HG02678 (cell line): ENCODE measurements at regions not wholly inside any gene's neighbourhood (a gene's known extent, or its start where the extent isn't known, plus 50 kb on each side); places are given as distances from the start of the nearest gene placed in this dataset.

Source experiments
- ATAC-seq: cut with Tn5 transposase; IDR thresholded peaks from one replicate; pipeline ENCODE4 v1.9.1; 2021; ENCODE audit warnings: mild to moderate bottlenecking, moderate library complexity; ENCODE audit not compliant: unreplicated experiment

GRCh38 chr16:80198311-80199299, 342.2 kb upstream of the DYNLRB2 start:
- no peak for ATAC-seq

- ATAC-seq, result no peak
These were observed 343.0 kb upstream of the DYNLRB2 start for GRCh38 chr16:80197741-80198201.

DNA sequence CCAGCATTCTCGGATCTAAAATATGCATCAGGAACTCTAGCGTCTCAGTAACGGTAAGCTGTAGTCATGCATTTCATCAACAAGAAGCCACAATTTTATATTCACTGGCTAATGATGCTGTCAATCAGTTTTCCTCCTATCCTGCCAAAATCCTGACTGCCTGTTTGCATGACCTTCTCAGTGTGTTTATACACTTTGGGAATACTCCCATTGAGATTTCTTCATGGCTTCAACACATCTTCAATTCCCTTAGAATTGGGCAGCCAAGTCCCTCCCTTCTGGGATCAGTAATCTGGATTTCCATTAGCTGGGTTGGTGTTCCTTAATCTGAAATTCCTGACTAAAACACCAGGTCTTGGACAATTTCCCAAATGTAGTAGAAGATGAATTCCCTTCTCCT, 348.9 kb upstream of the DYNLRB2 start:
- ATAC-seq, result no peak

DNA sequence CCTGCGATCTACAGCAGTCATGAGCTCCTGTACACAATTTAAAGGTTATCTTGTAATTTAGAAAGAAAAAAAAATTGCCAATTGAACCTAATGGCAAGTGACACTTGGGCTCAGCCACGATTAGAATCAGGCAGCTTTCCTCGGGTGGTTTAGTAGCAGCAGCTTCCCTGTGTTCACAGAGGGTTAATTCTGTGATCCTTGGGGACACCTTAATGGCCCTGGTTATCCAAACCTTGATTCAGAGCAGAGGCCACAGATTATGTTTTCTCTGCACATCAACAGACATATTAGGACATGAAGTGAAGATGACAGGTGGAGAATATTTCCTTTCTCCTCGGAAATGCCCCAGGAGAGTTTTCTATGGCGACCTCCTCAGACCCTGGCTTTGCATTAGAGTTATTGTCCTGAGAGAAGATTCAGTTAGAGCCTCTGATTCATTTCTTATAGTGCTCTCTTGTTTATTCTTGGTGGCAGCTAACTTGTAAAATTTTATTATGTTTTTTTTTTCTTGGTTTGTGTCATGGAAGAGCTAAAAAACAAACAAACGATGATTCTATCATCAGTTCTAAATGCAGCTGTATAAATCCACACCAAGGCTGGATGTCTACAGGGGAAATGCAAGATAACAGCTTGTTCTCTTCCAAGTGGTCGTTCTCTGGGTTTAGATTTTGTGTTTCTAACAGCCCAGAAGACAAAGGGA, 351.2 kb upstream of the DYNLRB2 start:
- no peak for ATAC-seq

DNA sequence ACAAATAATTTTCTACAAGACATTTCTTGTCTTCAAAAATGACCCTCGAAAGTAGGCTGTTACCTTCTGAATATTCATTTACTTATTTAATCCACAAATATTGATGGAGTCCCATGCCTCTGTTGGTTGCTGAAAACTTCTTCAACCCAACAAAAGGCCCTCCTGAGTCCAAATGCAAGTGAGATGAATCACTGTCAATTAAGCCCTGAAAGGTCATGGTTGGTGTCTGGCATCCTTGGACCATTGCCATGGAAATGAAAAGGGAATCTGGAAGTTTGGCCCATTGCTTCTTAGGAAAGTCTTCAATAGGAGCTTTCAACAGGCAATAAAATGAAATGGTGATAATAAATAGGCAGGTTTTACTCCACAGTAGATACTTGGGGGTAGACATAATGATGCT, 364.7 kb upstream of the DYNLRB2 start:
- no peak for ATAC-seq

- ATAC-seq, result no peak
These were observed 365.8 kb upstream of the DYNLRB2 start for GRCh38 chr16:80175011-80175410.

DNA sequence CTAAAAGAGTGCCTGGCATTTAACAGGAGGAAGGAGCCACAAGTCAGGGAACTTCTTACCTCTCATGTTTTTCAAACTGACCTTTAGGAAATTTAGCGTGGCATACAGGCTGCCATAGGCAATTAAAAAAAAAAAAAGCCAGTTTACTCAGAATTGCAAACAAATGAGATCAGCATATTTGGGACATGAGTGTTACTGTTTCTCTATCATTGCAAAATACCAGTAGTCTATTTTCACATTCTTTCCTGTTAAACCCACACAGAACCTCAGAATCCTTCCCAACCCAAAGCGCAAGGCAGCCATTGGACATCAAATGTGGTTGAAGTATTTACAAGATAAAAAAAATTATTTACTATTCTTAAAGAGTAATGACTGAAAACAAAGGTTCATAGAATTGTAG, 366.4 kb upstream of the DYNLRB2 start:
- ATAC-seq, result no peak

DNA sequence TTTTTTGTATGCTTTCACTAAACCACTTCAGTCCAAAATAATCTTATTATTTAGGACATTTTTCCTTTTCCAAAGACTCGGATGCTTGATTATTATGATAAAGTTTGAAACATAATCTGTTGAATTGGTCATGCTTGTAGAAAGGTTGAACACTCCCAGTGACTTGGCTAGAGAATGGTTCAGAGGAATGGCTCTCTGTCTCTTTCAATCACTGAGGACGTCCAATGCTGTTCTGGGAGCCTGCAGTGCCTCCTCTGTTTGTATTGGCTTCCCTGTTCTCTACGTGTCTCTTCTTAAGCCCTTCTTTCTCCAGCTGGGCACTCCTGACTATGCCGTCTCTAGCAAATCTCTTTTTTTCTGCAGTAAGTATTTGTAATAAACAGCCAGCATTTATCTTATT, 369.0 kb upstream of the DYNLRB2 start:
- ATAC-seq, result no peak

DNA sequence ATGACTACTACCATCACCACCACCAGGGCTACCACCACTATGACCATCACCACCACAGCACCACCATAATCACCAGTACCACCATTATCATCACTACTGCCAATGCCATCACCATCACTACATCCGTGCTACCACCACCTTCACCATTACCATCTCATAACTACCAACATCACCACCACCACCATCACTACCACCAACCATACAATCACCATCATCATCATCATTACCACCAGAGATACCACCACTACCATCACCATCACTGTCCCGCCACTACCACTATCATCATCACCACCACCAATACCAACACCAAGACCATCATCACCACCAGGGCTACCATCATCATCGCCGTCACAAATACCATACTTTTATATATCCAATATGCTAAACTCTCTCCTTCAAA, 369.6 kb upstream of the DYNLRB2 start:
- no peak for ATAC-seq

- ATAC-seq, result no peak
These were observed 373.0 kb upstream of the DYNLRB2 start for GRCh38 chr16:80167657-80168390.

- ATAC-seq, result no peak
These were observed 374.7 kb upstream of the DYNLRB2 start for GRCh38 chr16:80166082-80166481.

- no peak for ATAC-seq
These were observed 375.7 kb upstream of the DYNLRB2 start for GRCh38 chr16:80164966-80165550.

GRCh38 chr16:80163339-80163738, 377.5 kb upstream of the DYNLRB2 start:
- ATAC-seq, result no peak

DNA sequence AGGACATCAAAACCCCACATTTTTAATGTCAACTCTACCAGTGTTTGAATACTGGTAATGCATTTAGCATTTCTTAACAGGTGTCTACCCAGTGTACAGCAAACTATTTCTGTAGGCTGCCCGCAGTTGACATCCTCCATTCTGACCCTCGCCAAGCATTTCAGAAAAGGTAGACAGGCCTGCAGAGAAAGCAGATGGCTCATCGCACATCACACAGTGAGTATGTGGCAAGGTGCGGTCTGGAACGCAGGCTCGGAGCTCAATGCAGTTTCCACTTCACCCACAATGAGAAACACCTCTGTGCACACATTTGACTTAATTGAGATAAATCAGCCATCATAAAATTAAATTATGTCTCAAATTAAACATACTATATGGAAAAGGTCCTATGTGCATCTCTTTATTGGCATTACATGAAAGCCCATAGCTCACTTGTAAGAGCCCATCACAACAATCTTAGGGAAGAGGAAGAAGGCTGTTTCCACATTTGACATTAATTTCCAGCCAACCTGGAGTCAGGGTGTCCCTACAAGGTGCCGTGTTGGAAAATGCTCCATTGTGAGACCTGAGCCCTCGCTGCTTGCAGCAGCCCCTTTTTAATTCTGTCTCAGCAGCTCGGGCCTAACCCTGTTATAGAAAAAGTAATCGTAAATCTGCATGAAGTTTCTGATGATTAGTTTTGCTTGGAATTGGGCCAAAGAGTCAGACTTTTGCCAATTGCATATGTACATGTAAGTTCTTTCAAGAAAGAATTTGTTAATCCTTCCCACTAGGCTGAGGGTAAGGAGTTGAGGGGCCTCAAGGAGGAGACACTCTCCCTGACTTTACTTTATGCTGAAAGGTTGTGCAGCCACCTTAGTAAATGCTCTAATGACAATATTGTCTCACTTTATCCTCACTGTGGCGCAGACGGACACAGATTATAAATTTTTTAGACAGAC, 378.7 kb upstream of the DYNLRB2 start:
- no peak for ATAC-seq

GRCh38 chr16:80158766-80159165, 382.0 kb upstream of the DYNLRB2 start:
- no peak for ATAC-seq

DNA sequence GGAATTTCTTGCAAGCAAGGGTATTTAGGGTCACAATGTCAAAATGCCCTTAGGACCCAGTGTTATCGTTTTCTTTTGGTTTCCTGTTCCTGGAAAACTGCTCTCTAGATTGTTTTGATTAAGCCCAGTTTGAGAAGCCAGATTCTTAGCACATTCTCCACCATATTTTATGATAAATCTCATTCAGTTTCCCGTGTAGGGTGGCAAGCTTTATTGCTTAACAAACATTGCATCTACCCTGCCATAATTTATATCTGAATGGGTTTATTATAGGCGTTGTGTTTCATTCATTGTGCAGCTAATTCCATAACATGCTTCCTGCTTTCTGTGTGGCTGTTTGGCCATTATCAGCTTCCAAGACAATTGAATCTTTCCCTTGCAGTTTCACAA, 389.1 kb upstream of the DYNLRB2 start:
- ATAC-seq, result no peak

GRCh38 chr16:80150978-80151721, 389.6 kb upstream of the DYNLRB2 start:
- no peak for ATAC-seq

DNA sequence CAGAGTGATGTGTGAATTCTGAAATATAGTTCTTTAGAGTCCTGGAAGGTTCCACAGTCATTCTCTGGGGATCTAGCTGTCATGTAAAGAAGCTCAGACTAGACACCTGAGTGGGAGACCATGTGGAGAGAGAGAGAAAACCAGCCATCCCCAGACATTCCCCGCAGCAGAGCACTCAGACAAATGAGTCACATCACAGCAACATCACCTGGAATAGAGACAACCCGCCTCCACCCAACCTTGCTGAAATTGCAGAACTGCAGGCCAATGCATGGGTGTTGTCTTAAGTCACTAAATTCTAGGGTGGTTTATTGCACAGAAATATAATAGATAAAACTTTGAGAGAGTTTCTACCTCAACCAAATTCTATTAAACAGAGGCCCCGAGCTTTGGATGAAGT, 392.0 kb upstream of the DYNLRB2 start:
- ATAC-seq, result no peak

GRCh38 chr16:80147026-80147655, 393.7 kb upstream of the DYNLRB2 start:
- ATAC-seq, result no peak
